HEK293 (cell line): ENCODE measurements at regions not wholly inside any gene's neighbourhood (a gene's known extent, or its start where the extent isn't known, plus 50 kb on each side); places are given as distances from the start of the nearest gene placed in this dataset.

ENCODE experiments used
- CTCF ChIA-PET: fragments of 350-600 bp; formaldehyde crosslinking; extraction: SDS; loops from one replicate; lab custom pipeline; 2021; ENCODE audit warnings: antibody characterized with exemption; lab: Yijun Ruan, JAX
- POLR2A ChIA-PET: fragments of 300-600 bp; formaldehyde crosslinking; extraction: SDS; loops from one replicate; lab custom pipeline; 2020; ENCODE audit warnings: antibody characterized with exemption, inconsistent platforms; lab: Yijun Ruan, JAX
- H3K27ac ChIP-seq: fragments of 200-500 bp; sonication (Bioruptor generic); 2 replicates; pipeline ENCODE4 v1.5.1; 2014; ENCODE audit warnings: low read depth, low read length, control low read depth, inconsistent platforms; ENCODE audit errors: extremely low read depth
- H3K36me3 ChIP-seq, 2 experiments: fragments of 200-500 bp in 1 of 2; sonication (Bioruptor generic) in 1 of 2; 1 replicate in 1 of 2; 2 replicates in 1 of 2; pipeline ENCODE4 v1.5.1; 2014 to 2017; ENCODE audit warnings: inconsistent platforms in 2 of 2, low read length in 2 of 2; ENCODE audit not compliant: control insufficient read depth in 2 of 2, insufficient read depth in 1 of 2
- H3K4me1 ChIP-seq: fragments of 200-500 bp; sonication (Bioruptor generic); 2 replicates; pipeline ENCODE4 v1.5.1; 2014; ENCODE audit warnings: mild to moderate bottlenecking, low read length, inconsistent platforms; ENCODE audit not compliant: control insufficient read depth, insufficient read depth
- H3K4me3 ChIP-seq: 2 replicates; pipeline ENCODE4 v1.5.1; 2011; ENCODE audit warnings: low read depth, mild to moderate bottlenecking, control low read depth, low read length, moderate library complexity
- H3K9me3 ChIP-seq: fragments of 200-500 bp; sonication (Bioruptor generic); 2 replicates; pipeline ENCODE4 v1.5.1; 2014; ENCODE audit warnings: low read depth, low read length, inconsistent platforms; ENCODE audit not compliant: control insufficient read depth, insufficient read depth
- GLI2 ChIP-seq: fragments of 450-650 bp; formaldehyde crosslinking; IDR thresholded peaks from 2 replicates; pipeline ENCODE4; 2017; ENCODE audit warnings: missing biosample characterization, missing genetic modification characterization, low read depth, borderline replicate concordance
- KLF17 ChIP-seq: fragments of 450-650 bp; formaldehyde crosslinking; IDR thresholded peaks from 2 replicates; pipeline ENCODE4 v1.5.1; 2016; ENCODE audit warnings: missing biosample characterization, missing genetic modification characterization
- KLF8 ChIP-seq: fragments of 450-650 bp; formaldehyde crosslinking; IDR thresholded peaks from 2 replicates; pipeline ENCODE4 v1.5.1; 2016; ENCODE audit warnings: missing biosample characterization, missing genetic modification characterization
- KLF9 ChIP-seq: fragments of 450-650 bp; formaldehyde crosslinking; IDR thresholded peaks from 2 replicates; pipeline ENCODE4 v1.5.1; 2016; ENCODE audit warnings: missing biosample characterization, missing genetic modification characterization, low read depth
- PRDM1 ChIP-seq: fragments of 450-650 bp; formaldehyde crosslinking; IDR thresholded peaks from 2 replicates; pipeline ENCODE4; 2016; ENCODE audit warnings: missing biosample characterization, missing genetic modification characterization
- SALL2 ChIP-seq: fragments of 450-650 bp; formaldehyde crosslinking; IDR thresholded peaks from 2 replicates; pipeline ENCODE4 v1.5.0; 2017; ENCODE audit warnings: missing biosample characterization, mild to moderate bottlenecking, missing genetic modification characterization, borderline replicate concordance
- SP2 ChIP-seq: fragments of 450-650 bp; formaldehyde crosslinking; IDR thresholded peaks from 2 replicates; pipeline ENCODE4 v1.5.1; 2016; ENCODE audit warnings: missing biosample characterization, missing genetic modification characterization
- ZBTB49 ChIP-seq: fragments of 450-650 bp; formaldehyde crosslinking; IDR thresholded peaks from 2 replicates; pipeline ENCODE4 v1.5.1; 2016; ENCODE audit warnings: missing biosample characterization, missing genetic modification characterization, low read depth
- ZFP69B ChIP-seq: fragments of 450-650 bp; formaldehyde crosslinking; IDR thresholded peaks from 2 replicates; pipeline ENCODE4 v1.5.1; 2016; ENCODE audit warnings: missing biosample characterization, missing genetic modification characterization
- ZIC2 ChIP-seq: fragments of 450-650 bp; formaldehyde crosslinking; IDR thresholded peaks from 2 replicates; pipeline ENCODE4 v1.5.1; 2016; ENCODE audit warnings: missing biosample characterization, missing genetic modification characterization
- ZNF114 ChIP-seq: fragments of 450-650 bp; formaldehyde crosslinking; IDR thresholded peaks from 2 replicates; pipeline ENCODE4 v1.5.0; 2017; ENCODE audit warnings: missing biosample characterization, missing genetic modification characterization
- ZNF214 ChIP-seq: fragments of 450-650 bp; formaldehyde crosslinking; IDR thresholded peaks from 2 replicates; pipeline ENCODE4 v1.5.1; 2017; ENCODE audit warnings: missing biosample characterization, mild to moderate bottlenecking, missing genetic modification characterization, borderline replicate concordance
- ZNF221 ChIP-seq: fragments of 450-650 bp; formaldehyde crosslinking; IDR thresholded peaks from 2 replicates; pipeline ENCODE4 v1.5.1; 2017; ENCODE audit warnings: missing biosample characterization, missing genetic modification characterization, borderline replicate concordance
- ZNF223 ChIP-seq: fragments of 450-650 bp; formaldehyde crosslinking; IDR thresholded peaks from 2 replicates; pipeline ENCODE4 v1.5.1; 2016; ENCODE audit warnings: missing biosample characterization, missing genetic modification characterization
- ZNF23 ChIP-seq: fragments of 450-650 bp; formaldehyde crosslinking; IDR thresholded peaks from 2 replicates; pipeline ENCODE4 v1.5.1; 2016; ENCODE audit warnings: missing biosample characterization, missing genetic modification characterization, borderline replicate concordance
- ZNF248 ChIP-seq: fragments of 450-650 bp; formaldehyde crosslinking; IDR thresholded peaks from 2 replicates; pipeline ENCODE4 v1.5.1; 2017; ENCODE audit warnings: missing biosample characterization, missing genetic modification characterization
- ZNF266 ChIP-seq: fragments of 450-650 bp; formaldehyde crosslinking; IDR thresholded peaks from 2 replicates; pipeline ENCODE4 v1.5.1; 2016; ENCODE audit warnings: missing biosample characterization, missing genetic modification characterization, low read depth
- ZNF311 ChIP-seq: fragments of 450-650 bp; formaldehyde crosslinking; IDR thresholded peaks from 2 replicates; pipeline ENCODE4 v1.5.1; 2017; ENCODE audit warnings: missing biosample characterization, missing genetic modification characterization, borderline replicate concordance
- ZNF350 ChIP-seq: fragments of 450-650 bp; formaldehyde crosslinking; IDR thresholded peaks from 2 replicates; pipeline ENCODE4 v1.5.0; 2017; ENCODE audit warnings: missing biosample characterization, mild to moderate bottlenecking, missing genetic modification characterization
- ZNF510 ChIP-seq: fragments of 450-650 bp; formaldehyde crosslinking; IDR thresholded peaks from 2 replicates; pipeline ENCODE4 v1.5.1; 2018; ENCODE audit warnings: mild to moderate bottlenecking, missing genetic modification characterization, missing biosample characterization; ENCODE audit not compliant: insufficient replicate concordance
- ZNF521 ChIP-seq: fragments of 450-650 bp; formaldehyde crosslinking; IDR thresholded peaks from 2 replicates; pipeline ENCODE4 v1.5.1; 2017; ENCODE audit warnings: missing biosample characterization, mild to moderate bottlenecking, missing genetic modification characterization
- ZNF544 ChIP-seq: fragments of 450-650 bp; formaldehyde crosslinking; IDR thresholded peaks from 2 replicates; pipeline ENCODE4 v1.5.0; 2017; ENCODE audit warnings: missing biosample characterization, missing genetic modification characterization
- ZNF549 ChIP-seq: fragments of 450-650 bp; IDR thresholded peaks from 2 replicates; pipeline ENCODE4 v1.5.1; 2018; ENCODE audit warnings: missing biosample characterization, missing genetic modification characterization, mild to moderate bottlenecking, inconsistent platforms, moderate library complexity
- ZNF555 ChIP-seq: fragments of 450-650 bp; formaldehyde crosslinking; conservative IDR thresholded peaks from 2 replicates; pipeline ENCODE4 v1.5.1; 2017; ENCODE audit warnings: missing biosample characterization, mild to moderate bottlenecking, missing genetic modification characterization, inconsistent platforms
- ZNF626 ChIP-seq: fragments of 450-650 bp; sonication (Bioruptor Pico); formaldehyde crosslinking; IDR thresholded peaks from 2 replicates; pipeline ENCODE4 v1.5.1; 2018; ENCODE audit warnings: missing biosample characterization, missing genetic modification characterization, inconsistent platforms
- ZNF660 ChIP-seq: fragments of 450-650 bp; IDR thresholded peaks from 2 replicates; pipeline ENCODE4 v1.5.1; 2018; ENCODE audit warnings: missing biosample characterization, mild to moderate bottlenecking, missing genetic modification characterization
- ZNF677 ChIP-seq: fragments of 450-650 bp; IDR thresholded peaks from 2 replicates; pipeline ENCODE4 v1.5.0; 2018; ENCODE audit warnings: missing biosample characterization, mild to moderate bottlenecking, missing genetic modification characterization, moderate library complexity
- ZNF76 ChIP-seq: fragments of 450-650 bp; formaldehyde crosslinking; IDR thresholded peaks from 2 replicates; pipeline ENCODE4; 2016; ENCODE audit warnings: low read depth, missing biosample characterization, missing genetic modification characterization, borderline replicate concordance
- ZNF843 ChIP-seq: fragments of 450-650 bp; formaldehyde crosslinking; IDR thresholded peaks from 2 replicates; pipeline ENCODE4 v1.5.1; 2016; ENCODE audit warnings: missing biosample characterization, missing genetic modification characterization
- ZSCAN18 ChIP-seq: fragments of 450-650 bp; formaldehyde crosslinking; IDR thresholded peaks from 2 replicates; pipeline ENCODE4 v1.5.1; 2016; ENCODE audit warnings: missing biosample characterization, missing genetic modification characterization

- Histone ChIP-seq H3K9me3 (no peaks in the 10 kb centered on the region), H3K4me3 (no peak overlapping the region), H3K4me1 (no peaks in the 10 kb centered on the region), H3K36me3 (no peaks in the 10 kb centered on the region)
- POLR2A ChIA-PET: no interaction called here
- TF ChIP-seq ZNF221 (tag by site-specific recombination): no peak
- no peak for TF ChIP-seq SALL2 (tag by site-specific recombination)
- no peak for TF ChIP-seq ZNF223 (tag by site-specific recombination)
- TF ChIP-seq ZNF76 (tag by site-specific recombination): no peak
- no peak for TF ChIP-seq ZNF660 (tag by site-specific recombination)
- no peak for TF ChIP-seq KLF8 (tag by site-specific recombination)
- TF ChIP-seq ZNF555 (tag by site-specific recombination): no peak
- TF ChIP-seq ZSCAN18 (tag by site-specific recombination): no peak
- TF ChIP-seq GLI2: no peak
- no peak for TF ChIP-seq ZNF266 (tag by site-specific recombination)
- no peak for TF ChIP-seq ZNF843 (tag by site-specific recombination)
- TF ChIP-seq ZNF214 (tag by site-specific recombination): no peak
- TF ChIP-seq ZBTB49 (tag by site-specific recombination): no peak
- no peak for TF ChIP-seq ZNF677 (tag by site-specific recombination)
- TF ChIP-seq ZNF626: no peak
- TF ChIP-seq ZNF510 (tag by site-specific recombination): no peak
- no peak for TF ChIP-seq ZNF23
- no peak for TF ChIP-seq ZNF544 (tag by site-specific recombination)
- TF ChIP-seq ZNF114 (tag by site-specific recombination): no peak
- TF ChIP-seq, all 188 proteins: peak for 0
- CTCF ChIA-PET: no interaction called here
- H3K27ac ChIP-seq: no peak overlapping the region
Observed at GRCh38 chr11:121953122-121953521, 162.9 kb downstream of the BLID start.

- POLR2A ChIA-PET: no interaction called here
- CTCF ChIA-PET: interaction anchor here (0.7 kb wide), 1 partner anchor 79 kb away, joined by 4 read pairs; no protein-coding TSS in a partner anchor
- H3K27ac ChIP-seq: no peak overlapping the region
- H3K9me3 ChIP-seq: no peaks in the 10 kb centered on the region
- no peak for TF ChIP-seq ZNF350
- no peak for TF ChIP-seq ZFP69B (tag by site-specific recombination)
- no peak for TF ChIP-seq PRDM1 (tag by site-specific recombination)
- no peak for TF ChIP-seq KLF9 (tag by site-specific recombination)
- no peak for TF ChIP-seq ZNF544 (tag by site-specific recombination)
- no peak for TF ChIP-seq ZNF549 (tag by site-specific recombination)
- TF ChIP-seq ZNF521 (tag by site-specific recombination): no peak
- no peak for TF ChIP-seq SP2 (tag by site-specific recombination)
- no peak for TF ChIP-seq ZNF248
- TF ChIP-seq KLF17 (tag by site-specific recombination): no peak
- TF ChIP-seq ZIC2 (tag by site-specific recombination): no peak
- no peak for TF ChIP-seq ZNF311 (tag by site-specific recombination)
- no peaks in the 10 kb centered on the region for H3K36me3 ChIP-seq
- H3K4me1 ChIP-seq: no peaks in the 10 kb centered on the region
- no peak overlapping the region for H3K4me3 ChIP-seq
Observed at GRCh38 chr11:121950160-121950559, 165.9 kb downstream of the BLID start.
